Peyer's patch (tissue), 4 donors: ENCODE measurements at regions not wholly inside any gene's neighbourhood (a gene's known extent, or its start where the extent isn't known, plus 50 kb on each side); places are given as distances from the start of the nearest gene placed in this dataset.

Experiments used
- DNase-seq, 3 donors: peaks; one replicate each; pipeline ENCODE4 v3.0.0-alpha.2; 2017 to 2019
- H3K27ac ChIP-seq, 4 donors: fragments of 200-600 bp; sonication (generic); one replicate each; pipeline ENCODE4 v1.5.1; 2016 to 2019
- H3K27me3 ChIP-seq, 2 donors: fragments of 200-600 bp; sonication (generic); one replicate each; pipeline ENCODE4 v1.5.1; 2019
- H3K36me3 ChIP-seq, 3 donors: fragments of 200-600 bp; sonication (generic); one replicate each; pipeline ENCODE4 v1.5.1; 2016 to 2019
- H3K4me1 ChIP-seq, 4 donors: fragments of 200-600 bp; sonication (generic); one replicate each; pipeline ENCODE4 v1.5.1; 2016 to 2019
- H3K4me3 ChIP-seq, 4 donors: fragments of 200-600 bp; sonication (generic); 1 replicate in 3 of 4; 2 replicates in 1 of 4; pipeline ENCODE4 v1.5.1; 2016 to 2019; ENCODE audit warnings: mild to moderate bottlenecking in 1 of 4
- H3K9me3 ChIP-seq, 4 donors: fragments of 200-600 bp; sonication (generic); one replicate each; pipeline ENCODE4 v1.5.1; 2016 to 2019; ENCODE audit warnings: mild to moderate bottlenecking in 1 of 4
- CTCF ChIP-seq, 6 experiments: fragments of 450-650 bp in 4 of 6; fragments of 200-600 bp in 2 of 6; sonication (generic) in 1 of 6; IDR thresholded peaks; one replicate each; pipeline ENCODE4 v1.5.1; 2017 to 2019; ENCODE audit warnings: antibody characterized with exemption in 6 of 6, mild to moderate bottlenecking in 3 of 6, moderate library complexity in 1 of 6
- POLR2A ChIP-seq, 2 donors: fragments of 450-650 bp; IDR thresholded peaks; one replicate each; pipeline ENCODE4 v1.5.1; 2017; ENCODE audit warnings: antibody characterized with exemption in 2 of 2, mild to moderate bottlenecking in 2 of 2, moderate library complexity in 2 of 2

- no peaks in the 10 kb centered on the region for H3K9me3 ChIP-seq
- no peak overlapping the region for H3K27ac ChIP-seq
- peaks cover 0 to 7% (median 0%) of the 10 kb centered on the region in 4 donors for H3K4me1 ChIP-seq
- DNase-seq: no peak
- no peaks in the 10 kb centered on the region for H3K27me3 ChIP-seq
- H3K4me3 ChIP-seq: no peak overlapping the region
- TF ChIP-seq POLR2A (IDR thresholded peaks at IDR 0.05) (no peak), CTCF (IDR thresholded peaks at IDR 0.05) (no peak)
- no peaks in the 10 kb centered on the region for H3K36me3 ChIP-seq
Measured at GRCh38 chr2:21331625-21332370, 208.0 kb downstream of the TDRD15 start.

- Histone ChIP-seq H3K27me3 (no peaks in the 10 kb centered on the region), H3K9me3 (no peaks in the 10 kb centered on the region), H3K4me1 (peaks cover 0 to 7% (median 0%) of the 10 kb centered on the region in 4 donors), H3K36me3 (no peaks in the 10 kb centered on the region), H3K27ac (no peak overlapping the region), H3K4me3 (no peak overlapping the region)
- TF ChIP-seq CTCF (IDR thresholded peaks at IDR 0.05) (no peak), POLR2A (IDR thresholded peaks at IDR 0.05) (no peak)
- DNase-seq: peak in 1 of 3 donors; percentile 48
Measured at GRCh38 chr2:21332993-21333625, 209.3 kb downstream of the TDRD15 start.

- TF ChIP-seq POLR2A (IDR thresholded peaks at IDR 0.05) (no peak), CTCF (IDR thresholded peaks at IDR 0.05) (no peak)
- Histone ChIP-seq H3K9me3 (no peaks in the 10 kb centered on the region), H3K4me3 (no peak overlapping the region), H3K4me1 (peaks cover 0 to 7% (median 0%) of the 10 kb centered on the region in 4 donors), H3K27me3 (no peaks in the 10 kb centered on the region), H3K36me3 (no peaks in the 10 kb centered on the region), H3K27ac (no peak overlapping the region)
- DNase-seq: no peak
Measured at GRCh38 chr2:21333684-21334083, 209.9 kb downstream of the TDRD15 start.

- no peak overlapping the region for H3K27ac ChIP-seq
- H3K9me3 ChIP-seq: no peaks in the 10 kb centered on the region
- no peak for DNase-seq
- TF ChIP-seq CTCF (IDR thresholded peaks at IDR 0.05): no peak
- no peak for TF ChIP-seq POLR2A (IDR thresholded peaks at IDR 0.05)
- no peaks in the 10 kb centered on the region for H3K4me1 ChIP-seq
- no peaks in the 10 kb centered on the region for H3K36me3 ChIP-seq
- no peak overlapping the region for H3K4me3 ChIP-seq
- no peaks in the 10 kb centered on the region for H3K27me3 ChIP-seq
Measured at GRCh38 chr2:21346984-21347383, 223.2 kb downstream of the TDRD15 start.

GRCh38 chr2:21353879-21354679, 230.3 kb downstream of the TDRD15 start:
- no peak for DNase-seq
- no peak overlapping the region for H3K4me3 ChIP-seq
- H3K27me3 ChIP-seq: no peaks in the 10 kb centered on the region
- TF ChIP-seq CTCF (IDR thresholded peaks at IDR 0.05): no peak
- TF ChIP-seq POLR2A (IDR thresholded peaks at IDR 0.05): no peak
- no peaks in the 10 kb centered on the region for H3K4me1 ChIP-seq
- H3K36me3 ChIP-seq: no peaks in the 10 kb centered on the region
- H3K9me3 ChIP-seq: no peaks in the 10 kb centered on the region
- H3K27ac ChIP-seq: no peak overlapping the region
